ENCODE measurements at regions not wholly inside any gene's neighbourhood (a gene's known extent, or its start where the extent isn't known, plus 50 kb on each side); places are given as distances from the start of the nearest gene placed in this dataset.

- TF ChIP-seq CTCF (IDR thresholded peaks at IDR 0.05) = no peak
Measured at GRCh38 chr5:7094626-7095025, 301.3 kb upstream of the ADCY2 start.

- no peak for TF ChIP-seq CTCF (IDR thresholded peaks at IDR 0.05)
Measured at GRCh38 chr5:7096294-7096693, 299.6 kb upstream of the ADCY2 start.

- no peak for TF ChIP-seq CTCF (IDR thresholded peaks at IDR 0.05)
Measured at GRCh38 chr5:7105358-7105757, 290.6 kb upstream of the ADCY2 start.

- no peak for TF ChIP-seq CTCF (IDR thresholded peaks at IDR 0.05)
Measured at GRCh38 chr5:7117961-7118360, 278.0 kb upstream of the ADCY2 start.

GRCh38 chr5:7131680-7132079, 264.3 kb upstream of the ADCY2 start:
- TF ChIP-seq CTCF (IDR thresholded peaks at IDR 0.05) = no peak

GRCh38 chr5:7146886-7147285, 249.1 kb upstream of the ADCY2 start:
- no peak for TF ChIP-seq CTCF (IDR thresholded peaks at IDR 0.05)

- no peak for TF ChIP-seq CTCF (IDR thresholded peaks at IDR 0.05)
Measured at GRCh38 chr5:7157083-7157482, 238.9 kb upstream of the ADCY2 start.

- no peak for TF ChIP-seq CTCF (IDR thresholded peaks at IDR 0.05)
Measured at GRCh38 chr5:7169240-7169878, 226.6 kb upstream of the ADCY2 start.

Measured in LNCAP (cell line).